Keratinocyte (primary cell): ENCODE measurements at regions not wholly inside any gene's neighbourhood (a gene's known extent, or its start where the extent isn't known, plus 50 kb on each side); places are given as distances from the start of the nearest gene placed in this dataset.

Source experiments
- DNase-seq: peaks from one replicate; pipeline ENCODE4 v3.0.0-alpha.2; 2011; ENCODE audit warnings: low read depth, missing footprints, low spot score
- FAIRE-seq: peaks from 2 replicates; lab custom pipeline; 2011; peaks lifted over from hg19 to GRCh38; lab: Jason Lieb, UNC
- H2AFZ ChIP-seq: 2 replicates; pipeline ENCODE4 v1.6.0; 2012; ENCODE audit warnings: low read length, control low read depth, inconsistent platforms; ENCODE audit not compliant: control insufficient read depth
- H3K27ac ChIP-seq: 2 replicates; pipeline ENCODE4 v1.5.1; 2011; ENCODE audit warnings: low read length; ENCODE audit not compliant: control insufficient read depth, insufficient read depth
- H3K27me3 ChIP-seq: 3 replicates; pipeline ENCODE4 v1.6.0; 2011; ENCODE audit warnings: low read length; ENCODE audit not compliant: control insufficient read depth, insufficient read depth; ENCODE audit errors: extremely low read depth
- H3K36me3 ChIP-seq, 2 experiments: 2 replicates in 1 of 2; 3 replicates in 1 of 2; pipeline ENCODE4 v1.5.1; 2011; ENCODE audit warnings: low read length in 2 of 2, mild to moderate bottlenecking in 1 of 2; ENCODE audit not compliant: control insufficient read depth in 2 of 2, insufficient read depth in 2 of 2; ENCODE audit errors: extremely low read depth in 1 of 2
- H3K4me1 ChIP-seq: 3 replicates; pipeline ENCODE4 v1.5.1; 2011; ENCODE audit warnings: low read length; ENCODE audit not compliant: control insufficient read depth, insufficient read depth; ENCODE audit errors: extremely low read depth
- H3K4me2 ChIP-seq: 3 replicates; pipeline ENCODE4 v1.6.0; 2011; ENCODE audit warnings: low read depth, low read length; ENCODE audit not compliant: control insufficient read depth, insufficient read depth; ENCODE audit errors: extremely low read depth
- H3K4me3 ChIP-seq, 3 experiments: fragments of 200-600 bp in 1 of 3; sonication (generic) in 1 of 3; 2 replicates in 2 of 3; 3 replicates in 1 of 3; pipeline ENCODE4 v1.5.1; 2011 to 2016; ENCODE audit warnings: low read length in 3 of 3, mild to moderate bottlenecking in 3 of 3, control low read depth in 2 of 3, inconsistent platforms in 1 of 3, low read depth in 1 of 3, mixed read lengths in 1 of 3, mixed run types in 1 of 3, moderate library complexity in 1 of 3; ENCODE audit not compliant: control insufficient read depth in 2 of 3, insufficient read depth in 2 of 3; ENCODE audit errors: extremely low read depth in 1 of 3
- H3K79me2 ChIP-seq: 2 replicates; pipeline ENCODE4 v1.6.0; 2012; ENCODE audit warnings: low read length; ENCODE audit not compliant: control insufficient read depth, insufficient read depth
- H3K9ac ChIP-seq: 3 replicates; pipeline ENCODE4 v1.6.0; 2011; ENCODE audit warnings: low read length; ENCODE audit not compliant: control insufficient read depth, insufficient read depth; ENCODE audit errors: extremely low read depth
- H3K9me1 ChIP-seq: 3 replicates; pipeline ENCODE4 v1.6.0; 2011; ENCODE audit warnings: low read length; ENCODE audit not compliant: control insufficient read depth, insufficient read depth; ENCODE audit errors: extremely low read depth
- H3K9me3 ChIP-seq: 2 replicates; pipeline ENCODE4 v1.5.1; 2012; ENCODE audit warnings: low read depth, low read length; ENCODE audit not compliant: control insufficient read depth
- H4K20me1 ChIP-seq: 3 replicates; pipeline ENCODE4 v1.6.0; 2011; ENCODE audit warnings: low read length; ENCODE audit not compliant: control insufficient read depth, insufficient read depth; ENCODE audit errors: extremely low read depth
- EZH2 ChIP-seq: IDR thresholded peaks from one replicate; pipeline ENCODE4 v1.6.1; 2012; ENCODE audit warnings: inconsistent platforms, mild to moderate bottlenecking, low read length, moderate library complexity
- dilution Hi-C: fragments of 300-500 bp; cut with MboI; formaldehyde crosslinking; loops from one replicate; pipeline ENCODE4 v1.7.0; 2020; ENCODE audit warnings: low sequenced_read_pairs; ENCODE audit not compliant: extremely low pct_ligation_motif_present
- TF ChIP-seq, protein P1 (sequence below), 3 experiments: IDR thresholded peaks in 1 of 3; conservative IDR thresholded peaks in 1 of 3; optimal IDR thresholded peaks in 1 of 3; 2 replicates in 2 of 3; 3 replicates in 1 of 3; pipeline versions ENCODE3 to v1.5.1; 2011; ENCODE audit warnings: low read length in 3 of 3, mild to moderate bottlenecking in 3 of 3, moderate library complexity in 2 of 3, control low read depth in 1 of 3, inconsistent platforms in 1 of 3; ENCODE audit not compliant: insufficient read depth in 2 of 3; ENCODE audit errors: extremely low read depth in 1 of 3

DNA sequence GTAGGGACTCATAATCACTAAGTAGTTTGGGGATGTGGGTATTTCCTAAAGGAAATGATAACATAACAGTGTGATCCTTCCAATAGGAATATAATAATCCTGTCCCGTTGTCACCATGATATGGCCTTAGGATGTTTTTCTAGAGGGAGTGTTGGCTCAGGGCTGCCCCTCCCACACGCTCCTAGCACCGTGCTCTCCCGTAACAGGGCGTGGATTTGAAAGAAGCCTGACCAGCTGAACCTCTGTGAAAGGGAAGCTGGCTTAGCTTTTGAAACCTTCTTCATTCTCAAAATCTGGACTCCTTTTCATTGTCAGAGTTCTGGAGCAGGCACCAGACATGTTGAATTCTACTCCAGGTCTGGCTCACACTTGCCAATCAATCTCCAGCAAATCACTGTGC lies 103.4 kb upstream of the SASH1 start:
- no peak for FAIRE-seq
- Histone ChIP-seq H3K4me3 (no peak overlapping the region), H3K36me3 (no peaks in the 10 kb centered on the region), H3K4me2 (no peak overlapping the region), H3K79me2 (no peaks in the 10 kb centered on the region), H4K20me1 (no peaks in the 10 kb centered on the region), H3K9me1 (no peaks in the 10 kb centered on the region), H3K4me1 (peaks cover 22% of the 10 kb centered on the region), H3K9me3 (no peaks in the 10 kb centered on the region), H2AFZ (peak overlapping the region; percentile 51), H3K27ac (no peak overlapping the region), H3K9ac (no peak overlapping the region), H3K27me3 (no peaks in the 10 kb centered on the region)
- DNase-seq, result no peak
- dilution Hi-C loops, result no loop called here
- TF ChIP-seq, protein P1, sequence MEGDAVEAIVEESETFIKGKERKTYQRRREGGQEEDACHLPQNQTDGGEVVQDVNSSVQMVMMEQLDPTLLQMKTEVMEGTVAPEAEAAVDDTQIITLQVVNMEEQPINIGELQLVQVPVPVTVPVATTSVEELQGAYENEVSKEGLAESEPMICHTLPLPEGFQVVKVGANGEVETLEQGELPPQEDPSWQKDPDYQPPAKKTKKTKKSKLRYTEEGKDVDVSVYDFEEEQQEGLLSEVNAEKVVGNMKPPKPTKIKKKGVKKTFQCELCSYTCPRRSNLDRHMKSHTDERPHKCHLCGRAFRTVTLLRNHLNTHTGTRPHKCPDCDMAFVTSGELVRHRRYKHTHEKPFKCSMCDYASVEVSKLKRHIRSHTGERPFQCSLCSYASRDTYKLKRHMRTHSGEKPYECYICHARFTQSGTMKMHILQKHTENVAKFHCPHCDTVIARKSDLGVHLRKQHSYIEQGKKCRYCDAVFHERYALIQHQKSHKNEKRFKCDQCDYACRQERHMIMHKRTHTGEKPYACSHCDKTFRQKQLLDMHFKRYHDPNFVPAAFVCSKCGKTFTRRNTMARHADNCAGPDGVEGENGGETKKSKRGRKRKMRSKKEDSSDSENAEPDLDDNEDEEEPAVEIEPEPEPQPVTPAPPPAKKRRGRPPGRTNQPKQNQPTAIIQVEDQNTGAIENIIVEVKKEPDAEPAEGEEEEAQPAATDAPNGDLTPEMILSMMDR (optimal IDR thresholded peaks at IDR 0.05 in 1 of 3, IDR thresholded peaks at IDR 0.05 in 1 of 3, conservative IDR thresholded peaks at IDR 0.05 in 1 of 3; ENCODE audit: extremely low read depth in 1 of 3, insufficient read depth in 2 of 3, low read length in 3 of 3), result no peak
- no peak for TF ChIP-seq EZH2

DNA sequence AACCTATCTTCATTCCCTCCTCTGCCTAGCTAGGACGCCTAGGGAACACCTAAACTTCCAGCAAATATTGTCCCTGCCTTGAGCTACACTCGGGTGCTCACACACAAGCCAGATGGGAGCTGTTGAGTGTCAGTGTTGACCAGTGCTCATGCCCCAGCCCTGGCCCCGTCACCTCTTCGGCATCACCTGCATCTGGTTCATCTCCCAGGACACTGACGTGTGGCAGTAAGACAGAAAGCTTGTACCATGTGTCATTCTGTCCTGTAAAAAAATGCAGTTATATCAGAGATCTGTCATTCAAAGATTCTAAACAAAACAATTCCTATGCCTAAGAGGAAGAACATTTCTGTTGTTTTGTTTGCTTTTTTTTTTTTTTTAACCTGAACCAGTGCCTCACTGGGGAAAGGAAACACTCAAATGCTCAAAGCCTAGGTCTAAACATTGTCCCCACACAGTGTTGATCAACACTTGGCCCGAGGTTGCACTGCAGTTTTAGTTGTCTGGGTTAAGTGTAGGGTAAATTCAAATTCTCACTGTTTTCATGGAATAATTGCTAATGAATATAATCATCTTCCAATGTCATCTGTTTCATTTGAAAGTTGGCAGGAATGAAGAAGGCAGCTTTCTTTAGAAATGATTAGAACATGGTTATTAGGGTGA lies 102.7 kb upstream of the SASH1 start:
- Histone ChIP-seq H3K79me2 (no peaks in the 10 kb centered on the region), H3K27ac (no peak overlapping the region), H3K4me3 (no peak overlapping the region), H3K36me3 (no peaks in the 10 kb centered on the region), H3K9me3 (no peaks in the 10 kb centered on the region), H3K9ac (no peak overlapping the region), H3K4me1 (peaks cover 20% of the 10 kb centered on the region), H3K9me1 (no peaks in the 10 kb centered on the region), H4K20me1 (no peaks in the 10 kb centered on the region), H3K4me2 (no peak overlapping the region), H2AFZ (no peak overlapping the region), H3K27me3 (no peaks in the 10 kb centered on the region)
- TF ChIP-seq EZH2, result no peak
- TF ChIP-seq, protein P1 (optimal IDR thresholded peaks at IDR 0.05 in 1 of 3, IDR thresholded peaks at IDR 0.05 in 1 of 3, conservative IDR thresholded peaks at IDR 0.05 in 1 of 3; ENCODE audit: extremely low read depth in 1 of 3, insufficient read depth in 2 of 3, low read length in 3 of 3), result no peak
- no peak for DNase-seq
- no peak for FAIRE-seq
- dilution Hi-C loops, result no loop called here
